ENCODE measurements at regions not wholly inside any gene's neighbourhood (a gene's known extent, or its start where the extent isn't known, plus 50 kb on each side); places are given as distances from the start of the nearest gene placed in this dataset.

DNA sequence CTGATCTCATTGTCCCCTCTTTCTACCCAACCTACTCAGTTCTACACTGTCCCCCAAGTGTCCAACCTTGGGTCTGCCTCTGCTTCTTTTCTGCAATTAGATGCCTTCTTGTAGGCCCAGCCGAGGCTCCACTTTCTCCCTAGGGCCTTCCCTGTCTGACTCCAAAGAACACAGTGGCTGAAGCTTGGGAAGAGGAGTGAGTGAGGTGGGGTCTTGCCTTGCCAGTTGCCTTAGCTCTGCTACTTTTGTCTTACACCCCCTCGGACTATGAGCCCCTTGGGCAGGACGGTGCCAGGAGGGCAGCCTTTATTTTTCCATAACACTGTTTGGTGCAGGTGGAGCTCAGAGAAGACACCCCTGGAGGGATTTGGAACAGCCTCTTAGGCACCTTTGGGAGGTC is 345.1 kb downstream of the CYP26B1 start:
- TF ChIP-seq, protein P1, sequence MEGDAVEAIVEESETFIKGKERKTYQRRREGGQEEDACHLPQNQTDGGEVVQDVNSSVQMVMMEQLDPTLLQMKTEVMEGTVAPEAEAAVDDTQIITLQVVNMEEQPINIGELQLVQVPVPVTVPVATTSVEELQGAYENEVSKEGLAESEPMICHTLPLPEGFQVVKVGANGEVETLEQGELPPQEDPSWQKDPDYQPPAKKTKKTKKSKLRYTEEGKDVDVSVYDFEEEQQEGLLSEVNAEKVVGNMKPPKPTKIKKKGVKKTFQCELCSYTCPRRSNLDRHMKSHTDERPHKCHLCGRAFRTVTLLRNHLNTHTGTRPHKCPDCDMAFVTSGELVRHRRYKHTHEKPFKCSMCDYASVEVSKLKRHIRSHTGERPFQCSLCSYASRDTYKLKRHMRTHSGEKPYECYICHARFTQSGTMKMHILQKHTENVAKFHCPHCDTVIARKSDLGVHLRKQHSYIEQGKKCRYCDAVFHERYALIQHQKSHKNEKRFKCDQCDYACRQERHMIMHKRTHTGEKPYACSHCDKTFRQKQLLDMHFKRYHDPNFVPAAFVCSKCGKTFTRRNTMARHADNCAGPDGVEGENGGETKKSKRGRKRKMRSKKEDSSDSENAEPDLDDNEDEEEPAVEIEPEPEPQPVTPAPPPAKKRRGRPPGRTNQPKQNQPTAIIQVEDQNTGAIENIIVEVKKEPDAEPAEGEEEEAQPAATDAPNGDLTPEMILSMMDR (IDR thresholded peaks at IDR 0.05): no peak
- no peak for TF ChIP-seq POLR2A (IDR thresholded peaks at IDR 0.05)

Measured in Peyer's patch (tissue), 4 donors.